Right lobe of liver (tissue), 4 donors: ENCODE measurements at regions not wholly inside any gene's neighbourhood (a gene's known extent, or its start where the extent isn't known, plus 50 kb on each side); places are given as distances from the start of the nearest gene placed in this dataset.

Experiments used
- CTCF ChIP-seq, 4 donors: fragments of 200-600 bp in 3 of 4; fragments of 450-650 bp in 1 of 4; IDR thresholded peaks; one replicate each; pipeline versions ENCODE4 v1.5.1 to v1.8.0; 2016 to 2022; ENCODE audit warnings: antibody characterized with exemption in 4 of 4, mild to moderate bottlenecking in 2 of 4
- POLR2A ChIP-seq: fragments of 450-650 bp; IDR thresholded peaks from one replicate; pipeline ENCODE4 v1.6.1; 2017; ENCODE audit warnings: antibody characterized with exemption, mild to moderate bottlenecking
- donor health status: DM: no; HTN: no; CAD: no.
- donor health status: DM: no; HTN: no; CAD: no.
- donor health status: DM: no; HTN: yes; CAD: no.

DNA sequence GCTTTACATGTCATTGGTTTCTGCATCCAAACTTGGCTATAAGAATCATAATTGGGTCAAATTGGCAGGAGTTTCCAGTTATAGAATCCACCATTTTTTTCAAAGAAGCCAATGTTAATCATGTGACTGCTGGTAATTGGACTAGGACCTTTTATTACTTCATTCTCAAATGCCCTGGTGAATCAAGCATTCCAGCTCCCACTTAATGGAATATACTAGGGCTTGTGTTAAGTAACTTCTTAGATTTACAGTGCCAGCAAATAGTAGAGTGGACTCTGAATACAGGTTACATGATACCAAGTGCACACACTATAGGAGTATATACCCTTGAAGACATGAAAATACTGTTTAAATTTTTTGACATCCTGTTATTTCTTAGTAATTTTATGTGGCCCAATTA, 96.7 kb downstream of the NUDT12 start:
- TF ChIP-seq CTCF (IDR thresholded peaks at IDR 0.05) = no peak
- no peak for TF ChIP-seq POLR2A
